ENCODE measurements at regions not wholly inside any gene's neighbourhood (a gene's known extent, or its start where the extent isn't known, plus 50 kb on each side); places are given as distances from the start of the nearest gene placed in this dataset.

- TF ChIP-seq POLR2A (IDR thresholded peaks at IDR 0.05), result no peak
- no peak for TF ChIP-seq CTCF (IDR thresholded peaks at IDR 0.05)
These were observed 225.6 kb upstream of the ATP11B start for GRCh38 chr3:182567700-182568099.

All from testis (tissue), 2 donors.